Lower leg skin (tissue), 3 donors: ENCODE measurements at regions not wholly inside any gene's neighbourhood (a gene's known extent, or its start where the extent isn't known, plus 50 kb on each side); places are given as distances from the start of the nearest gene placed in this dataset.

Source experiments
- CTCF ChIP-seq, 3 donors: fragments of 450-650 bp; IDR thresholded peaks; one replicate each; pipeline ENCODE4 v1.5.1; 2016; ENCODE audit warnings: antibody characterized with exemption in 3 of 3, mild to moderate bottlenecking in 3 of 3, moderate library complexity in 2 of 3
- POLR2A ChIP-seq, 2 donors: fragments of 450-650 bp; IDR thresholded peaks; one replicate each; pipeline ENCODE4 v1.6.1; 2016 to 2017; ENCODE audit warnings: antibody characterized with exemption in 2 of 2, mild to moderate bottlenecking in 1 of 2, moderate library complexity in 1 of 2

DNA sequence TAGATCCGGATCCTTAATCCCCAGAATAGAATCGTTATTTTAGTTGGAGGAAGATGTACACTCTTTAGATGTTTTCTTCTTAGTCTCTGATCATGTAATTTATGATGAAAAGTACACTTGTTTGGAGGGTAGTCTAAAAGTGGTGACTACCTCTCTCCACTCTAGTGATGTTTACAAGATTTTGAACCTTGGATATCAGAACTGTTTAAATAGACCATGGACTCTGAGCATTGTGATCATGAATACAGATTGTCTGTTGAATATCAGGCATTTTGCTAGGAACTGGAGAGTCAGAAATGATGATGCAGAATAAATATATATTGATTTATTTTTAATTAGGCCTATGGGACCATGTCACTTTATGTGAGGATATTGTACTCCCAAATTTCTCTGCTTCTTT, 706.3 kb upstream of the WWC1 start:
- TF ChIP-seq CTCF (IDR thresholded peaks at IDR 0.05): no peak
- TF ChIP-seq POLR2A (IDR thresholded peaks at IDR 0.05): no peak
